ENCODE measurements at regions not wholly inside any gene's neighbourhood (a gene's known extent, or its start where the extent isn't known, plus 50 kb on each side); places are given as distances from the start of the nearest gene placed in this dataset.

DNA sequence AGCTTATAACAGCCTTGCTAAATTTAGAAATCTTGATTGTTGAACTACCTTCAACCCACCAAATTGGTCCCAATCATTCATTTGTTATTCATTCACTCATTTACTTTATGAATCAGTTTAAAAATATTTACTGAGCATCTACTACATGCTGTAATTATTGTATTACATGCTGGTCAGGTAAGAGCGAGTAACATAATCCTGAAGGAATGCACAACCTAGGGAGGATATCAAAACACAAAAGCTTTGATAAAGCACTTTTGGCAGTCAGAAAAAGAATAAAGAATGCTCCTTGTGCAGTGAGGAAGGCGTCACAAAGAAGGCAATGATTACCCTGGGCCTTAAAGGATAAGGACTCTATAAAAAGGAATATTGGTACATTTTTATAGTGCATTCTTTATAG lies 518.9 kb upstream of the NR5A2 start:
- in situ Hi-C loops (cut with HindIII; ENCODE audit: low sequenced_read_pairs) = no loop called here
- no peak for DNase-seq (ENCODE audit: low read depth, low spot score)
- no peak overlapping the region for H3K4me3 ChIP-seq (ENCODE audit: low read depth, low read length)
- TF ChIP-seq, protein P1, sequence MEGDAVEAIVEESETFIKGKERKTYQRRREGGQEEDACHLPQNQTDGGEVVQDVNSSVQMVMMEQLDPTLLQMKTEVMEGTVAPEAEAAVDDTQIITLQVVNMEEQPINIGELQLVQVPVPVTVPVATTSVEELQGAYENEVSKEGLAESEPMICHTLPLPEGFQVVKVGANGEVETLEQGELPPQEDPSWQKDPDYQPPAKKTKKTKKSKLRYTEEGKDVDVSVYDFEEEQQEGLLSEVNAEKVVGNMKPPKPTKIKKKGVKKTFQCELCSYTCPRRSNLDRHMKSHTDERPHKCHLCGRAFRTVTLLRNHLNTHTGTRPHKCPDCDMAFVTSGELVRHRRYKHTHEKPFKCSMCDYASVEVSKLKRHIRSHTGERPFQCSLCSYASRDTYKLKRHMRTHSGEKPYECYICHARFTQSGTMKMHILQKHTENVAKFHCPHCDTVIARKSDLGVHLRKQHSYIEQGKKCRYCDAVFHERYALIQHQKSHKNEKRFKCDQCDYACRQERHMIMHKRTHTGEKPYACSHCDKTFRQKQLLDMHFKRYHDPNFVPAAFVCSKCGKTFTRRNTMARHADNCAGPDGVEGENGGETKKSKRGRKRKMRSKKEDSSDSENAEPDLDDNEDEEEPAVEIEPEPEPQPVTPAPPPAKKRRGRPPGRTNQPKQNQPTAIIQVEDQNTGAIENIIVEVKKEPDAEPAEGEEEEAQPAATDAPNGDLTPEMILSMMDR (IDR thresholded peaks at IDR 0.05; ENCODE audit: low read depth, low read length) = no peak

DNA sequence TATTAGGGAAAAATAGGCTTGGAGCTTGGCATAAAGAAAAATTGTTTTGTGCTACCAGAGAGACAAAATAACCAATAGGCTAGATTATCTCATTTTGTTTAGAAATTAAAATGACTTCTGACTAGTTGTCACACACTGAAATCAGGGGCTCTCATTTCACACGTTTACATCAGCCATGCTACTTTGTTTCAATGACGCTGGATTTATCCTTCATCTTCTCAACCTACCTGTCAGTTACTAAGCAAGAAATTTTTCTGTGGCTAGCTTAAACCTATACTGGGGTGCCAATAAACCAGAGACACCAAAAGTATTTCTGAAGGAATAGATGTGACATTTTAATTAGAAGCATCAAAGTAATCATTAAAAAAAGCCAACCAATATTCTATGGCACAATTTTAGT lies 518.1 kb upstream of the NR5A2 start:
- in situ Hi-C loops (cut with HindIII; ENCODE audit: low sequenced_read_pairs) = no loop called here
- H3K4me3 ChIP-seq (ENCODE audit: low read depth, low read length) = no peak overlapping the region
- TF ChIP-seq, protein P1 (IDR thresholded peaks at IDR 0.05; ENCODE audit: low read depth, low read length) = no peak
- DNase-seq (ENCODE audit: low read depth, low spot score) = no peak

DNA sequence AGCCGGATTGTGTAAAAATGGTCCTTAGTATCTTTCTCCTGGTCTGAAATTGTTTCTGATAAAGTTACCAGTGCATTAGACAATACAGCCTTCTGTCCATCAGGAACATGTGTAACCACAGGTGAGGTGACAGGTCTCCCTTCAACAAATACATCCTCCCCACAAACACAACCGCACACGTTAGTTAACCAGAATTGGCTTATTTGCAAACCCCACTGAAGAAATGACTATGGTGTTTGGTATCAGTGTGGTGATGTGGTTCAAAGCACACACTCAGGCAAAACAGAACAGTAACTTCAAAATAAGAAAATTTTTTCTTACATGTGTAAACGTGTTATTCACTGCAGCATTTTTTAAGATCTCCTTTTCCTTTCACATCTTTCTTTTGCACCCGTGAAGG lies 517.2 kb upstream of the NR5A2 start:
- no peak overlapping the region for H3K4me3 ChIP-seq (ENCODE audit: low read depth, low read length)
- in situ Hi-C loops (cut with HindIII; ENCODE audit: low sequenced_read_pairs) = no loop called here
- TF ChIP-seq, protein P1 (IDR thresholded peaks at IDR 0.05; ENCODE audit: low read depth, low read length) = no peak
- DNase-seq (ENCODE audit: low read depth, low spot score) = no peak

DNA sequence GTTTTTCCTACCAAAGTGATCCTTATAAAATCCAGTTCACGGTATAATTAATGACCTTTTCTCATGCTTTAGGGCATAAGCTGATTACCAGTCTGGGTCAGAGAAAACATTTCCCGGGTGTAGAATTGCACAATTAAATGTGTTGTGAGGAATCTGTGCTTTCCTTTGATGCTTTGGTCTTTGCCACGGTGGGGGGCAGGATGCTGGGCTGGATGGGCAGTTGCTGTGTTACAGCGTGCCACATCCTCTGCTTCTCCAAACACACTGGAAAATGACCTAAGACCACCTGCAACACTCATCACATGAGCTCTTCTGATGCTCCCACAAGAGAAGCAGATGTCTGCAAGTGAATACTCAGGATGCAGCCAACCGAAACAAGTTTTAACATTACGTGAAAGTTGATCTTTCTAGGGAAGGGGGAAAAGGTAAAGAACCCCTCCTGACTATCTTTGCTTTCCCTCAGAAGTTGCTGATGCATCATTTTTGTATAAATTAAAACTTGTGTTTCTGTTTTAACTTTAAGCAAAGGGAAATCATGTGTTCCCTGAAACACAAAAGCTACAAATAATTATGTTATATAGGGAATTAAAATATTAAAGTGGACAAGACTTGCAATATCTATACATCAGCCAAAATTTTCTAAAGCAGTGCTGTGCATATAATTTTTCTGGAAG lies 515.3 kb upstream of the NR5A2 start:
- in situ Hi-C loops (cut with HindIII; ENCODE audit: low sequenced_read_pairs) = no loop called here
- DNase-seq (ENCODE audit: low read depth, low spot score) = no peak
- TF ChIP-seq, protein P1 (IDR thresholded peaks at IDR 0.05; ENCODE audit: low read depth, low read length) = no peak
- no peak overlapping the region for H3K4me3 ChIP-seq (ENCODE audit: low read depth, low read length)

DNA sequence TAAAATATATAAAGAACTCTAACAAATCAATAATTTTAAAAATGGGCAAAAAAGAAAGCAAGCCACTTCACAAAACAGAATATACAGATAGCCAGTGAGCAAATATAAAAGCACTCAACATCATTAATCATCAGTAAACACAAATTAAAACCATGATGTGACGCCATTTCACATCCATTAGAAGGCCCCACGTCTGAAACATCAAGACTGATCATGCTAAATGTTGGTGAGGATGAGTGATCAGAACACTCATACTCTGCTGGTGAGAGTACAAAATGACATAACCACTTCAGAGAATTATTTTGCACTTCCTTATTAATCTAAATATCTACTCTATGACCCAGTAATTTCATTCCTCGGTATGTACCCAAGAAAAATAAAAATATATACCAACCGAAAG lies 512.2 kb upstream of the NR5A2 start:
- no peak overlapping the region for H3K4me3 ChIP-seq (ENCODE audit: low read depth, low read length)
- TF ChIP-seq, protein P1 (IDR thresholded peaks at IDR 0.05; ENCODE audit: low read depth, low read length) = no peak
- in situ Hi-C loops (cut with HindIII; ENCODE audit: low sequenced_read_pairs) = no loop called here
- no peak for DNase-seq (ENCODE audit: low read depth, low spot score)

DNA sequence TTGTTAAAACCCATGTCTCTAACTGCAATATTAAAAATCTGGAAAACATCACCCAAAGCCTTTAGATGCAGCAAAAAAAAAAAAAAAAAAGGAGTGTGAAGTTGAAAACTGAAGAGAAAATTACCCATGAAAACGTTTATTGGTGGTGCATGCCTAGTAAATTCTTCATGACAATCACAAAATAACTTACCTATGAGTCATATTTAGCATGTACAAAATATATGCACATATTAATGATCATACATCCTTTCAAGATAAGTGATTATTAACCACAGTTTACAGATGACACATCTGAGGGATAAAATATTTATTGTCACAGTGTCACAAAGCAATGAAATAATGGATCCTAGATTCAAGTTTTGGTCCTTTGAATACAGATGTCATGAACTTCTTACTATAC lies 505.2 kb upstream of the NR5A2 start:
- H3K4me3 ChIP-seq (ENCODE audit: low read depth, low read length) = no peak overlapping the region
- DNase-seq (ENCODE audit: low read depth, low spot score) = no peak
- in situ Hi-C loops (cut with HindIII; ENCODE audit: low sequenced_read_pairs) = no loop called here
- TF ChIP-seq, protein P1 (IDR thresholded peaks at IDR 0.05; ENCODE audit: low read depth, low read length) = no peak
